ENCODE measurements at regions not wholly inside any gene's neighbourhood (a gene's known extent, or its start where the extent isn't known, plus 50 kb on each side); places are given as distances from the start of the nearest gene placed in this dataset.

DNA sequence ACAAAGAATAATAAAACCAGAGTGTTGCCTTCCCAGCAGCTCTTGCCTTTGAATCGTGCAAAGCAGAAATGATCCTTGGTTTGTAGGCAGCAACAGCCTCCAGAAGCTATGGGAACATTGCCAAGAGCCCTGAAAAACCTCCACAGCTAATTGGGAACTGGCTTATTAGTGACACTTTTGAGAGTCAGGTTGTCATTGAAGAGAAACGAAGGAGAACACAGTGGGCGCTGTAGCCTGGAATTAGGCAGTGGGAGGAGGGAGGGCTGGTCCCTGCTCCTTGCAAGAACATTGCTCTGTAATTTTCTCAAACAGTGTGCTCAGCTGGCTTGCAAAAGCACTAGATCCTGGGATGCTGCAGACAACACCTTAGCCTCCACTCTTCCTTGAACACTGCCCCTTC lies 331.5 kb upstream of the EMCN start:
- ATAC-seq (ENCODE audit: low read depth) (no peak), DNase-seq (no peak)
- H3K27me3 Mint-ChIP-seq: peaks cover 1% of the 10 kb centered on the region
- H3K4me3 Mint-ChIP-seq: no peak overlapping the region
- no peaks in the 10 kb centered on the region for H3K9me3 Mint-ChIP-seq
- no peaks in the 10 kb centered on the region for H3K36me3 Mint-ChIP-seq
- H3K4me1 Mint-ChIP-seq: no peaks in the 10 kb centered on the region
- H3K27ac Mint-ChIP-seq: no peak overlapping the region
- POLR2A ChIA-PET: no interaction called here

- H3K9me3 Mint-ChIP-seq: no peaks in the 10 kb centered on the region
- no peaks in the 10 kb centered on the region for H3K4me1 Mint-ChIP-seq
- no peak for ATAC-seq (ENCODE audit: low read depth)
- H3K36me3 Mint-ChIP-seq: no peaks in the 10 kb centered on the region
- DNase-seq: no peak
- POLR2A ChIA-PET: no interaction called here
- H3K27me3 Mint-ChIP-seq: peaks cover 1% of the 10 kb centered on the region
- H3K27ac Mint-ChIP-seq: no peak overlapping the region
- no peak overlapping the region for H3K4me3 Mint-ChIP-seq
Measured at GRCh38 chr4:100848841-100849240, 331.0 kb upstream of the EMCN start.

GRCh38 chr4:100843910-100844309 lies 326.1 kb upstream of the EMCN start:
- ATAC-seq (ENCODE audit: low read depth) (no peak), DNase-seq (no peak)
- Mint-ChIP-seq H3K27ac (no peak overlapping the region), H3K4me3 (no peak overlapping the region), H3K9me3 (peaks cover 2% of the 10 kb centered on the region), H3K27me3 (peaks cover 4% of the 10 kb centered on the region), H3K4me1 (no peaks in the 10 kb centered on the region), H3K36me3 (no peaks in the 10 kb centered on the region)
- POLR2A ChIA-PET: no interaction called here

DNA sequence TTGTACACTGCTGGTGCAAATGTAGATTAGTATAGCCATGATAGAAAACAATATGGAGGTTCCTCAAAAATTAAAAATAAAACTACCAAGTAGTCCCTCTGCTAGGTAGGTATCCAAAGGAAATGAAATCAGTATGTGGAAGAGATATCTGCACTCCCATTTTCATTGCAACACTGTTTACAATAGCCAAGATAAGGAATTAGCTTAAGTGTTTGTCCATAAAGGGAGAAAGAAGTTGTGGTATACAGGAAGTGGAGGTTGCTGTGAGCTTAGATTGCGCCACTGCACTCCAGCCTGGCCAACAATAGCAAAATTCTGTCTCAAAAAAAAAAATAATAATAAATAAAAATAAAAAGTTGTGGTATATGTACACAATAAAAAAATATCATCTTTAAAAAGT lies 325.0 kb upstream of the EMCN start:
- DNase-seq (no peak), ATAC-seq (ENCODE audit: low read depth) (no peak)
- Mint-ChIP-seq H3K4me3 (no peak overlapping the region), H3K27me3 (peaks cover 4% of the 10 kb centered on the region), H3K27ac (no peak overlapping the region), H3K36me3 (no peaks in the 10 kb centered on the region), H3K4me1 (no peaks in the 10 kb centered on the region), H3K9me3 (peaks cover 2% of the 10 kb centered on the region)
- POLR2A ChIA-PET: no interaction called here

DNA sequence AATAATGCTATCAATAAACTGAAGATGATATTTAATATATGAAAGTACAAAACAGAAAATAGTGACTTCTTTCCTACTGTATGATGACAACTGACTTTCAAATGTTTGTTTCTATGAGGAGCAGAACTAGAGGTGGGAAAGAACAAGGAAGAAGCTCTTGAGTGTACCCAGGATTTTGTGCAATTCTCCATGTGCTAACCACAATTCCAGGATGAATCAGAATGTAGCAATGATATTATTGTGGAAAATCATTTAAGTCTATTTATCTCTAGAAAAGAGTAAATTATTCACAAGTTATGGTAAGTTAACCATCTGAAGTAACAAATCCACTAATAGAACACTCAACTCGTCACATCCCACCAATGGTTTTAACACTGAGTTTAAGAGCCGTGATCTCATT lies 324.1 kb upstream of the EMCN start:
- peaks cover 2% of the 10 kb centered on the region for H3K9me3 Mint-ChIP-seq
- no peak overlapping the region for H3K27ac Mint-ChIP-seq
- no peak overlapping the region for H3K4me3 Mint-ChIP-seq
- no peaks in the 10 kb centered on the region for H3K36me3 Mint-ChIP-seq
- H3K27me3 Mint-ChIP-seq: peaks cover 4% of the 10 kb centered on the region
- no peaks in the 10 kb centered on the region for H3K4me1 Mint-ChIP-seq
- ATAC-seq (ENCODE audit: low read depth) (no peak), DNase-seq (no peak)
- POLR2A ChIA-PET: no interaction called here

DNA sequence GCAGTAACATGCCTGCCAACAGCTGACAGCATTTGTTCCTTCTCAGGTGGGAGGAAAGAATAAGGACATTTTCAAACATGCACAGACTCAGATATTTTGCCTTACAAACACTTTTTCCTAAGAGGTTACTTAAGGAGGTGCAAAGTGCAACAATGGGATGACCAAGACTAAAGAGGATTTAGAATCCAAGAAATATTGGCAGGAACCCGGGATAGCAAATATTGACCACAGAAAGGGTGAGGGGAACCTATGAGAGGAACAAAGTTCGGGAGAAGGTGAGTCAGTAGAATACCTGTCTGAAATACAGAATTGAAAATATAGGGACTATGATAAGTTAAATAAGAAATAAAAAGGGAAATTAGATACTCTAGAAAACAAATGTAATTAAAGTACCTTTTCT lies 321.9 kb upstream of the EMCN start:
- no peaks in the 10 kb centered on the region for H3K4me1 Mint-ChIP-seq
- DNase-seq (no peak), ATAC-seq (ENCODE audit: low read depth) (no peak)
- H3K9me3 Mint-ChIP-seq: peaks cover 2% of the 10 kb centered on the region
- H3K27me3 Mint-ChIP-seq: peaks cover 3% of the 10 kb centered on the region
- no peak overlapping the region for H3K4me3 Mint-ChIP-seq
- POLR2A ChIA-PET: no interaction called here
- no peaks in the 10 kb centered on the region for H3K36me3 Mint-ChIP-seq
- no peak overlapping the region for H3K27ac Mint-ChIP-seq

- Mint-ChIP-seq H3K9me3 (peaks cover 2% of the 10 kb centered on the region), H3K36me3 (no peaks in the 10 kb centered on the region), H3K27ac (no peak overlapping the region), H3K4me1 (no peaks in the 10 kb centered on the region), H3K4me3 (no peak overlapping the region), H3K27me3 (peaks cover 4% of the 10 kb centered on the region)
- DNase-seq (no peak), ATAC-seq (ENCODE audit: low read depth) (no peak)
- POLR2A ChIA-PET: no interaction called here
Measured at GRCh38 chr4:100838286-100838685, 320.5 kb upstream of the EMCN start.

DNA sequence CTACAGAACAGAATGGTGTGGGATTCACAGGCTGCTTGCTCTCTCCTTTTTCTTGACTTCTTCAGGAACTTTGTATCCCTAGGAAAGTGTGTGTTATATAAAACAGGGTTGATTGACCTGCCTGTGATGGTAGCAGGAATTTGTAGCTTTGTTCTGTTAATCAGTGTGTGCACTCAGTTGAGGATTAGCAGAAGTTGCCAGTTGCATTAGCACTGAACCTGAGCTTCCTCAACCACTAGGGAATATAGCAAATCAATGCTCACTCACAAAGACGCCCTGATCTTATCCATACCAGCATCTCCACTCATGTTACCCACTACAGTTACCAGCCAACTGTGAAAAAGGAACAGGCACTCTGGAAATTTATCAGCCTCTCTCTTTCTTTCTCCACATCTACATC lies 319.1 kb upstream of the EMCN start:
- Mint-ChIP-seq H3K27me3 (peaks cover 2% of the 10 kb centered on the region), H3K27ac (no peak overlapping the region), H3K4me3 (no peak overlapping the region), H3K36me3 (no peaks in the 10 kb centered on the region), H3K9me3 (no peaks in the 10 kb centered on the region), H3K4me1 (no peaks in the 10 kb centered on the region)
- DNase-seq (no peak), ATAC-seq (ENCODE audit: low read depth) (no peak)
- POLR2A ChIA-PET: no interaction called here

GRCh38 chr4:100834616-100835015 lies 316.8 kb upstream of the EMCN start:
- POLR2A ChIA-PET: no interaction called here
- no peak overlapping the region for H3K27ac Mint-ChIP-seq
- H3K4me3 Mint-ChIP-seq: no peak overlapping the region
- H3K27me3 Mint-ChIP-seq: peaks cover 2% of the 10 kb centered on the region
- no peaks in the 10 kb centered on the region for H3K36me3 Mint-ChIP-seq
- no peak for DNase-seq
- H3K4me1 Mint-ChIP-seq: no peaks in the 10 kb centered on the region
- ATAC-seq (ENCODE audit: low read depth): no peak
- H3K9me3 Mint-ChIP-seq: peaks cover 3% of the 10 kb centered on the region

DNA sequence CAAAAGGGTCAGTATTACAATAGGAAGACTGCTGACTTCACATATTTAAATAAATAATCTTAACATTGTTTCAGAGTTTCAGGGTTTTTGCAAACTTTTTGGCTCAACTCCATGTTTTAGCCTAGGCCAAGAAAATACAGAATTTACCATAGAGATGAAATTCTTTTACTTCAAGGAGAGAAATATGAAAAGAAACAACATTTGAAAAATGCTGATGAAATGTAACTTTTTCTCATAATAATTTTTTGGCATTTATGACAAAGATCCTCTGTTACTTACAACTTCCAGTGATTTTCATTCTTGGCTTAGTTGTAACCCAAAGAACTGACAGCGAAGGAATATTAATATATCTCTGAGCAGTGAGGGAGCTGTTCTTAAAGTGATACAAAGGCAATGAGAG lies 316.1 kb upstream of the EMCN start:
- ATAC-seq (ENCODE audit: low read depth): no peak
- Mint-ChIP-seq H3K9me3 (peaks cover 3% of the 10 kb centered on the region), H3K36me3 (no peaks in the 10 kb centered on the region), H3K4me3 (no peak overlapping the region), H3K27ac (no peak overlapping the region), H3K4me1 (no peaks in the 10 kb centered on the region), H3K27me3 (peaks cover 2% of the 10 kb centered on the region)
- POLR2A ChIA-PET: no interaction called here
- DNase-seq: no peak

DNA sequence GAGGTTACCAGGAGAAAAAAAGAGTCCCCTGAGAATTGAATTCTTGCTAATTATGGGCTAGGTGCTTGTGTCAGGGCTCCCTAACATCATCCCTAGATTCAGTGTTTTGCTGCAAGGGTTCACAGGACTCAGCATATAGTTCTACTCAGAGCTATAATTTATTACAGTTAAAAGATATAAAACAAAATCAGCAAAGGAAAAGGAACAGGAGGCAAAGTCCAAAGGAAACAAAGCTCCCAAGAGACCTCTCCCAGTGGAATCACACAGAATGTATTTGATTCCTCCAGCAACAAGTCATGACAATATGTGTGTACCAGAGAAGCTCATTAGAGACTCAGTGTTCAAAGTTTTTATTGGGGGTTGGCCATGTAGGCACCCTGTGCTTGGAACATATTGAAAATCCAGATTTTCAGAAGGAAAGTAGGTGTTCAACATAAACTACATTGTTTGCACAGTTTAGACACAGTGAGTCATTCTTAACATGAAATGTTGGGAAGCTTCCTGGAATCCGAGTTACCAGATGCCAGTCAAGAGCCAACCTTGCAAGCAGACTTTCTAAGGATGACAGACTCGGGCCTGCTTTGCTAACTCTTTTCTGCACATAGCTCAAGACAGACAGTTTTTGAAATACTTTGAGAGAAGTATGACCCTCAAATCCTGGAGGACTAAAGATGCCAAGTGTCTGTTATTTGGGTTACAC lies 311.3 kb upstream of the EMCN start:
- POLR2A ChIA-PET: no interaction called here
- DNase-seq: no peak
- Mint-ChIP-seq H3K4me3 (no peak overlapping the region), H3K27me3 (peaks cover 3% of the 10 kb centered on the region), H3K27ac (no peak overlapping the region), H3K4me1 (no peaks in the 10 kb centered on the region), H3K36me3 (no peaks in the 10 kb centered on the region), H3K9me3 (peaks cover 7% of the 10 kb centered on the region)
- ATAC-seq (ENCODE audit: low read depth): no peak

- Mint-ChIP-seq H3K27ac (no peak overlapping the region), H3K36me3 (no peaks in the 10 kb centered on the region), H3K9me3 (peaks cover 7% of the 10 kb centered on the region), H3K4me3 (no peak overlapping the region), H3K4me1 (no peaks in the 10 kb centered on the region), H3K27me3 (peaks cover 3% of the 10 kb centered on the region)
- POLR2A ChIA-PET: no interaction called here
- DNase-seq: no peak
- ATAC-seq (ENCODE audit: low read depth): no peak
Measured at GRCh38 chr4:100828364-100828763, 310.5 kb upstream of the EMCN start.

- POLR2A ChIA-PET: no interaction called here
- no peak for DNase-seq
- no peaks in the 10 kb centered on the region for H3K4me1 Mint-ChIP-seq
- peaks cover 3% of the 10 kb centered on the region for H3K27me3 Mint-ChIP-seq
- no peak overlapping the region for H3K4me3 Mint-ChIP-seq
- H3K27ac Mint-ChIP-seq: no peak overlapping the region
- H3K9me3 Mint-ChIP-seq: peaks cover 7% of the 10 kb centered on the region
- H3K36me3 Mint-ChIP-seq: no peaks in the 10 kb centered on the region
- no peak for ATAC-seq (ENCODE audit: low read depth)
Measured at GRCh38 chr4:100827756-100828155, 309.9 kb upstream of the EMCN start.

DNA sequence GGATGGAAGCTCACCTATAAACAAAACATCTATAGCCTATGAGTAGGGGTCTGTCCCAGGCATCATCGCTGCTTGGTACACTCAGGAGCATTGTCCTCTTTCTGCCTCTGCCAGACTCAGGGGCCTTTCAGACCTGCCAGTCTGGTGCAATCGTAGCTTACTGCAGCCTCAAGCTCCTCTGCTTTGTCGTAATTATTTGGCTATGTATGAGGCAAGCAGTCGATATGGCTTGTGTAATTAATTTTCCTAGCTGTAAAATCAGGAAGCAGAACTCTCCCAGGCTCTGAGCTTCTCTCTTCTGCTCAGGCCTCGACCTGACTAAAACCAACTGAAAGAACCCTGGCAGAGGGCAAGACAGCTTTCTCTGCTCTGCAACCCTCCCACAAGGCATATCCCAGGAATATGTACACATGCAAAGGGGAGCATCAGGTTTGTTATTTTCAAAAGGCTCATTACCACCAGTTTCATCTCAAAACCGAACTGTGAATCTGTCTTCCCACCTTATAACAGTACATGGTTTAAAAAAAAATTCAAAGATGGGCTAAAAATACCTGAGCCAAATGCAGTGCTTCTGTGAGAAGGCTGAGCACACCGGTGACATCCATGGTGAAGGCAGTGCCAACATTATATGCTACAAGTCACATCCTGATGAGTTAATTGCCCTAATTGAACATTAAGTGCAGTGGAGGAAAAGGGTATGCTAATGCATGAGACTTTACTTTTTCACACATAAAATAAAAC lies 309.2 kb upstream of the EMCN start:
- Mint-ChIP-seq H3K36me3 (no peaks in the 10 kb centered on the region), H3K27me3 (peaks cover 3% of the 10 kb centered on the region), H3K9me3 (peaks cover 7% of the 10 kb centered on the region), H3K4me3 (no peak overlapping the region), H3K4me1 (no peaks in the 10 kb centered on the region), H3K27ac (no peak overlapping the region)
- POLR2A ChIA-PET: no interaction called here
- DNase-seq: no peak
- no peak for ATAC-seq (ENCODE audit: low read depth)

All from activated naive CD8-positive, alpha-beta T cell treated with anti-CD3 and anti-CD28 coated beads, Interleukin-2, amount 10 ng/mL, durations not matched to agents 7 days and 5 days (primary cell).